Gastroesophageal sphincter (tissue), 4 donors: ENCODE measurements at regions not wholly inside any gene's neighbourhood (a gene's known extent, or its start where the extent isn't known, plus 50 kb on each side); places are given as distances from the start of the nearest gene placed in this dataset.
"Not testable (repeated sequence)": the region's sequence is repeated elsewhere in the genome, so short reads cannot be mapped to it uniquely, and the experiment has no call there.

ENCODE experiments used
- ATAC-seq: fragments of 150-250 bp; one replicate; pipeline ENCODE4 v1.9.1; 2016; ENCODE audit warnings: mild to moderate bottlenecking, moderate library complexity
- H3K27ac ChIP-seq, 4 donors: fragments of 200-600 bp; sonication (generic) in 3 of 4; 1 replicate in 3 of 4; 2 replicates in 1 of 4; pipeline ENCODE4 v1.5.1; 2016 to 2019
- H3K27me3 ChIP-seq: fragments of 200-600 bp; sonication (generic); one replicate; pipeline ENCODE4 v1.5.1; 2019
- H3K36me3 ChIP-seq, 2 donors: fragments of 200-600 bp; sonication (generic); one replicate each; pipeline ENCODE4 v1.5.1; 2019; ENCODE audit warnings: control low read depth in 1 of 2
- H3K4me1 ChIP-seq, 3 donors: fragments of 200-600 bp; sonication (generic); 1 replicate in 2 of 3; 2 replicates in 1 of 3; pipeline ENCODE4 v1.5.1; 2016 to 2019; ENCODE audit warnings: control low read depth in 2 of 3
- H3K4me3 ChIP-seq, 2 donors: fragments of 200-600 bp; sonication (generic); one replicate each; pipeline ENCODE4 v1.5.1; 2019; ENCODE audit warnings: mild to moderate bottlenecking in 1 of 2, moderate library complexity in 1 of 2
- H3K9me3 ChIP-seq, 3 donors: fragments of 200-600 bp; sonication (generic); one replicate each; pipeline ENCODE4 v1.5.1; 2017 to 2019; ENCODE audit warnings: control low read depth in 2 of 3
- CTCF ChIP-seq, 4 experiments: fragments of 200-600 bp in 2 of 4; fragments of 450-650 bp in 2 of 4; sonication (generic) in 1 of 4; IDR thresholded peaks; one replicate each; pipeline ENCODE4 v1.5.1; 2017 to 2019; ENCODE audit warnings: antibody characterized with exemption in 4 of 4, mild to moderate bottlenecking in 2 of 4, moderate library complexity in 2 of 4
- EP300 ChIP-seq: sonication (generic); formaldehyde crosslinking; IDR thresholded peaks from one replicate; pipeline ENCODE4 v1.6.1; 2017; ENCODE audit warnings: antibody characterized with exemption, mild to moderate bottlenecking
- POLR2A ChIP-seq, 2 donors: fragments of 450-650 bp; IDR thresholded peaks; one replicate each; pipeline ENCODE4 v1.6.1; 2017; ENCODE audit warnings: antibody characterized with exemption in 2 of 2, mild to moderate bottlenecking in 2 of 2, moderate library complexity in 1 of 2
- POLR2AphosphoS5 ChIP-seq: sonication (generic); formaldehyde crosslinking; IDR thresholded peaks from one replicate; pipeline ENCODE4 v1.6.1; 2017; ENCODE audit warnings: antibody characterized with exemption
- WGBS, 2 donors: methylation state at CpG; one replicate each; pipeline ENCODE4 v1.1.5; 2018; ENCODE audit warnings: low coverage in 1 of 2; 5-methylcytosine and 5-hydroxymethylcytosine counted together

- no peak for ATAC-seq
- WGBS, 2 donors = 73 to 80% methylated on average over 1 of the region's 1 CpG
- no peak for TF ChIP-seq POLR2AphosphoS5
- no peak for TF ChIP-seq EP300
- no peak for TF ChIP-seq CTCF (IDR thresholded peaks at IDR 0.05)
- TF ChIP-seq POLR2A (IDR thresholded peaks at IDR 0.05) = no peak
- Histone ChIP-seq H3K27me3 (no peaks in the 10 kb centered on the region), H3K27ac (no peak overlapping the region), H3K4me3 (no peak overlapping the region), H3K36me3 (no peaks in the 10 kb centered on the region), H3K9me3 (no peaks in the 10 kb centered on the region), H3K4me1 (no peaks in the 10 kb centered on the region)
These were observed 591.0 kb downstream of the ANKRD50 start for GRCh38 chr4:124121461-124121971.

DNA sequence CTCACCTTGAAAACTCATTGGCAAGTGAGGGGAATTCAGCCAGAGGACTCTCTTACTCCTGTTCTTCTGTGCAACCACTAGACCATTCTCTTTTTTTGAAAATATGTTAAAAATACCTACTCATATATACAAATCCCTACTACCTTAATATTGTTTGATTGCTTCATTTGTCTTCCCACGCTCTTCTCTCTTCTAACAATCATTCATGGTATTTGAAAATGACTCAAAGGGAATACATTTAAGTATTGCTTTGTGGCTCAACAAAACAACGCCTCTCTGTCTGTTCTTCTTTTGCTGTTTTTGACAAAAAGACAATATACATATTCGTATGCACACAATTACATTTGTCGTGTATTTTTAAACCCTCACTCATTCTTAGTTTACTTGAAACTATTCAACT, 589.4 kb downstream of the ANKRD50 start:
- no peak overlapping the region for H3K27ac ChIP-seq
- no peaks in the 10 kb centered on the region for H3K9me3 ChIP-seq
- no peak for TF ChIP-seq CTCF (IDR thresholded peaks at IDR 0.05)
- TF ChIP-seq POLR2AphosphoS5 = no peak
- no peak for TF ChIP-seq EP300
- TF ChIP-seq POLR2A (IDR thresholded peaks at IDR 0.05) = no peak
- ATAC-seq = no peak
- no peaks in the 10 kb centered on the region for H3K27me3 ChIP-seq
- no peak overlapping the region for H3K4me3 ChIP-seq
- no peaks in the 10 kb centered on the region for H3K36me3 ChIP-seq
- WGBS, 2 donors = 80 to 91% methylated on average over 4 of the region's 4 CpGs
- no peaks in the 10 kb centered on the region for H3K4me1 ChIP-seq

DNA sequence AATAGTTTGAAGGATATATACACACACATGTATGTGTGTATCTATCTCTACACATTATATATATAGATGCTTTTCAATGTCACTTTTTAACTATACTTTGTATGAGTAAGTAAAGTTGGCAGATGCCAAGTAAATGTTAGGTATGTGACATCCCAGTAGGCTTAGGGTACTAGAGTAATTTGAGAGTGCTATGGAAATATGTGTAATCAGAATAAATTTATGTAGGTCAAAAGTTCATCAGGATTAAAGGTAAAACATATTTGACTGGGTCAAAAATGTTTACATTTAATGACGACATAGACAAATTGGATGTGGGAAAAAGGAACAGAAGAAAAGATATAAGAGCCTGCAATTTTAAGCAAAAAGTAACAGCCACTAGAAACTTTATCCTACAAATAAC, 588.8 kb downstream of the ANKRD50 start:
- H3K4me1 ChIP-seq = no peaks in the 10 kb centered on the region
- no peak for ATAC-seq

DNA sequence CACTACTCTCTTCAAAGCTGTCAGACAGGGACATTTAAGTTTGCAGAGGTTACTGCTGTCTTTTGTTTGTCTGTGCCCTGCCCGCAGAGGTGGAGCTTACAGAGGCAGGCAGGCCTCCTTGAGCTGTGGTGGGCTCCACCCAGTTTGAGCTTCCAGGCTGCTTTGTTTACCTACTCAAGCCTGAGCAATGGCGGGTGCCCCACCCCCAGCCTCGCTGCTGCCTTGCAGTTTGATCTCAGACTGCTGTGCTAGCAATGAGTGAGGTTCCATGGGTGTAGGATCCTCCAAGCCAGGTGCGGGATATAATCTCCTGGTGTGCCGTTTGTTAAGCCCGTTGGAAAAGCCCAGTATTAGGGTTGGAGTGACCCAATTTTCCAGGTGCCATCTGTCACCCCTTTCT, 581.2 kb downstream of the ANKRD50 start:
- H3K9me3 ChIP-seq = peaks cover 0 to 12% (median 0%) of the 10 kb centered on the region in 3 donors
- H3K4me1 ChIP-seq, H3K27me3 ChIP-seq, H3K36me3 ChIP-seq, H3K27ac ChIP-seq, ATAC-seq, H3K4me3 ChIP-seq: not testable (repeated sequence)
- 100% methylated on average over 2 of the region's 6 CpGs; no CpG with 5 or more reads in 1 of the 2 donors for WGBS, 2 donors

More for the DNA sequence above, 588.8 kb downstream of the ANKRD50 start:
- TF ChIP-seq CTCF (IDR thresholded peaks at IDR 0.05) (no peak), POLR2AphosphoS5 (no peak), EP300 (no peak), POLR2A (IDR thresholded peaks at IDR 0.05) (no peak)
- H3K36me3 ChIP-seq = no peaks in the 10 kb centered on the region
- H3K4me3 ChIP-seq = no peak overlapping the region
- no peaks in the 10 kb centered on the region for H3K9me3 ChIP-seq
- no peaks in the 10 kb centered on the region for H3K27me3 ChIP-seq
- WGBS, 2 donors = 50 to 60% methylated on average over 1 of the region's 1 CpG
- no peak overlapping the region for H3K27ac ChIP-seq

GRCh38 chr4:124132161-124132560, 580.4 kb downstream of the ANKRD50 start:
- Histone ChIP-seq H3K9me3 (peaks cover 0 to 12% (median 0%) of the 10 kb centered on the region in 3 donors), H3K27me3 (no peaks in the 10 kb centered on the region), H3K4me3 (no peak overlapping the region), H3K36me3 (no peaks in the 10 kb centered on the region), H3K27ac (no peak overlapping the region), H3K4me1 (no peaks in the 10 kb centered on the region)
- no peak for ATAC-seq
- 78 to 100% methylated on average over 2 of the region's 2 CpGs for WGBS, 2 donors
- TF ChIP-seq POLR2AphosphoS5 = no peak
- no peak for TF ChIP-seq POLR2A (IDR thresholded peaks at IDR 0.05)
- no peak for TF ChIP-seq CTCF (IDR thresholded peaks at IDR 0.05)
- no peak for TF ChIP-seq EP300
